ENCODE measurements at regions not wholly inside any gene's neighbourhood (a gene's known extent, or its start where the extent isn't known, plus 50 kb on each side); places are given as distances from the start of the nearest gene placed in this dataset.

DNA sequence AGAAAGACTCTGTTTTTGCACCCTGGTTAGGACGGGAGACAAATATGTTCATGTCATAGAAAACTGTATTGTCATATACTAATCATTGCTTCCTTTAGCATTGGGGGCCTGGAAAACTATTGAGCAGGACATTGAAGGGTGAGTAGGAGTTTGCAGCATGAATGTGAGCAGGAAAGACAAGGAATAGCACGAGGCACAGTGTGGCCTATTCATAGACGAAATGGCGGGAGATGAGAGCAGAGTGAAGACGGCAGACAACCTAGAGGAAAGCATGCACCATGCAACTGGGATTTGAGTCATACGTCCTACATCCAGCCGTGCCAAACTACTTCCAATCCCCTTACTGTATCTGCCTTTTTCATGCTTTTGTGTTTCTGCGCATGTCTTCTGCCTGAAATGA lies 508.1 kb downstream of the NTRK3 start:
- TF ChIP-seq, protein P1, sequence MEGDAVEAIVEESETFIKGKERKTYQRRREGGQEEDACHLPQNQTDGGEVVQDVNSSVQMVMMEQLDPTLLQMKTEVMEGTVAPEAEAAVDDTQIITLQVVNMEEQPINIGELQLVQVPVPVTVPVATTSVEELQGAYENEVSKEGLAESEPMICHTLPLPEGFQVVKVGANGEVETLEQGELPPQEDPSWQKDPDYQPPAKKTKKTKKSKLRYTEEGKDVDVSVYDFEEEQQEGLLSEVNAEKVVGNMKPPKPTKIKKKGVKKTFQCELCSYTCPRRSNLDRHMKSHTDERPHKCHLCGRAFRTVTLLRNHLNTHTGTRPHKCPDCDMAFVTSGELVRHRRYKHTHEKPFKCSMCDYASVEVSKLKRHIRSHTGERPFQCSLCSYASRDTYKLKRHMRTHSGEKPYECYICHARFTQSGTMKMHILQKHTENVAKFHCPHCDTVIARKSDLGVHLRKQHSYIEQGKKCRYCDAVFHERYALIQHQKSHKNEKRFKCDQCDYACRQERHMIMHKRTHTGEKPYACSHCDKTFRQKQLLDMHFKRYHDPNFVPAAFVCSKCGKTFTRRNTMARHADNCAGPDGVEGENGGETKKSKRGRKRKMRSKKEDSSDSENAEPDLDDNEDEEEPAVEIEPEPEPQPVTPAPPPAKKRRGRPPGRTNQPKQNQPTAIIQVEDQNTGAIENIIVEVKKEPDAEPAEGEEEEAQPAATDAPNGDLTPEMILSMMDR (IDR thresholded peaks at IDR 0.05): no peak
- TF ChIP-seq POLR2AphosphoS5 (IDR thresholded peaks at IDR 0.05) (no peak), POLR2A (IDR thresholded peaks at IDR 0.05) (no peak), EP300 (IDR thresholded peaks at IDR 0.05) (no peak)

All from suprapubic skin (tissue), 4 donors.